ENCODE measurements at regions not wholly inside any gene's neighbourhood (a gene's known extent, or its start where the extent isn't known, plus 50 kb on each side); places are given as distances from the start of the nearest gene placed in this dataset.

DNA sequence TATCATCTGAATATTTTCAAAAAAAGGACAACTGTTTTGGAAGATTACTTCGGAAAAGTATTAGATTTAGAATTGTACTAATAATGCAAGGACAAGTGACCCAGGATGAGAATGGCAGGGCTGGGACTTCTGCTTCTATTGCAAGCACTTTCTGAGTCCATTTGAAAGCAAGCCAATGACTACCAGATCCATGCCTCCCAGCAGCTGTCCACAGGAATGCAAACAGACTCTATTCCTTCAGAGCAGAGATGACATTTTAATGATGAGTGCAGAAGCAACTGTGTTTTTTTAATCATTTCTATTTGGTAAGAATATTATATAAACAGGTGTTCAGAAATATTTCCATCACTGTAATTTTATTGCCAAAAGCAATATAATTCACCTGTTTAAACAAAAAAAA, 456.7 kb downstream of the SOX11 start:
- Histone ChIP-seq H3K4me3 (ENCODE audit: low read length, poor library complexity, severe bottlenecking) (no peak overlapping the region), H3F3A (ENCODE audit: low read depth) (no peaks in the 10 kb centered on the region), H3K27me3 (ENCODE audit: insufficient read depth, low read length, poor library complexity, severe bottlenecking) (no peaks in the 10 kb centered on the region), H3K4me2 (ENCODE audit: low read depth, low read length, poor library complexity, severe bottlenecking) (no peak overlapping the region), H3K9ac (ENCODE audit: low read depth, low read length, poor library complexity, severe bottlenecking) (no peak overlapping the region), H3K4me1 (ENCODE audit: insufficient read depth, low read length, poor library complexity, severe bottlenecking) (no peaks in the 10 kb centered on the region), H3K36me3 (ENCODE audit: insufficient read depth, low read length) (no peaks in the 10 kb centered on the region), H2AFZ (ENCODE audit: low read length) (no peak overlapping the region), H3K79me2 (ENCODE audit: insufficient read depth, low read length) (no peaks in the 10 kb centered on the region), H3K9me3 (ENCODE audit: insufficient read depth, low read depth, low read length) (no peaks in the 10 kb centered on the region), H4K20me1 (ENCODE audit: insufficient read depth, low read length, poor library complexity, severe bottlenecking) (no peaks in the 10 kb centered on the region), H3K9me2 (replicated peaks; ENCODE audit: low read depth, low read length) (no peaks in the 10 kb centered on the region)
- TF ChIP-seq, protein P1, sequence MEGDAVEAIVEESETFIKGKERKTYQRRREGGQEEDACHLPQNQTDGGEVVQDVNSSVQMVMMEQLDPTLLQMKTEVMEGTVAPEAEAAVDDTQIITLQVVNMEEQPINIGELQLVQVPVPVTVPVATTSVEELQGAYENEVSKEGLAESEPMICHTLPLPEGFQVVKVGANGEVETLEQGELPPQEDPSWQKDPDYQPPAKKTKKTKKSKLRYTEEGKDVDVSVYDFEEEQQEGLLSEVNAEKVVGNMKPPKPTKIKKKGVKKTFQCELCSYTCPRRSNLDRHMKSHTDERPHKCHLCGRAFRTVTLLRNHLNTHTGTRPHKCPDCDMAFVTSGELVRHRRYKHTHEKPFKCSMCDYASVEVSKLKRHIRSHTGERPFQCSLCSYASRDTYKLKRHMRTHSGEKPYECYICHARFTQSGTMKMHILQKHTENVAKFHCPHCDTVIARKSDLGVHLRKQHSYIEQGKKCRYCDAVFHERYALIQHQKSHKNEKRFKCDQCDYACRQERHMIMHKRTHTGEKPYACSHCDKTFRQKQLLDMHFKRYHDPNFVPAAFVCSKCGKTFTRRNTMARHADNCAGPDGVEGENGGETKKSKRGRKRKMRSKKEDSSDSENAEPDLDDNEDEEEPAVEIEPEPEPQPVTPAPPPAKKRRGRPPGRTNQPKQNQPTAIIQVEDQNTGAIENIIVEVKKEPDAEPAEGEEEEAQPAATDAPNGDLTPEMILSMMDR (conservative IDR thresholded peaks at IDR 0.05; ENCODE audit: low read length), result no peak
- TF ChIP-seq EZH2phosphoT487 (IDR thresholded peaks at IDR 0.05; ENCODE audit: borderline replicate concordance), result no peak

GRCh38 chr2:6159606-6160005, 467.4 kb downstream of the SOX11 start:
- TF ChIP-seq, protein P1 (conservative IDR thresholded peaks at IDR 0.05; ENCODE audit: low read length), result no peak
- no peak for TF ChIP-seq EZH2phosphoT487 (IDR thresholded peaks at IDR 0.05; ENCODE audit: borderline replicate concordance)
- H3F3A ChIP-seq (ENCODE audit: low read depth), result no peaks in the 10 kb centered on the region
- H2AFZ ChIP-seq (ENCODE audit: low read length), result no peak overlapping the region
- H3K4me2 ChIP-seq (ENCODE audit: low read depth, low read length, poor library complexity, severe bottlenecking), result no peak overlapping the region
- no peaks in the 10 kb centered on the region for H3K4me1 ChIP-seq (ENCODE audit: insufficient read depth, low read length, poor library complexity, severe bottlenecking)
- no peaks in the 10 kb centered on the region for H3K9me2 ChIP-seq (replicated peaks; ENCODE audit: low read depth, low read length)
- no peaks in the 10 kb centered on the region for H3K79me2 ChIP-seq (ENCODE audit: insufficient read depth, low read length)
- H4K20me1 ChIP-seq (ENCODE audit: insufficient read depth, low read length, poor library complexity, severe bottlenecking), result no peaks in the 10 kb centered on the region
- no peak overlapping the region for H3K4me3 ChIP-seq (ENCODE audit: low read length, poor library complexity, severe bottlenecking)
- no peak overlapping the region for H3K9ac ChIP-seq (ENCODE audit: low read depth, low read length, poor library complexity, severe bottlenecking)
- H3K27me3 ChIP-seq (ENCODE audit: insufficient read depth, low read length, poor library complexity, severe bottlenecking), result no peaks in the 10 kb centered on the region
- H3K36me3 ChIP-seq (ENCODE audit: insufficient read depth, low read length), result no peaks in the 10 kb centered on the region
- no peaks in the 10 kb centered on the region for H3K9me3 ChIP-seq (ENCODE audit: insufficient read depth, low read depth, low read length)

DNA sequence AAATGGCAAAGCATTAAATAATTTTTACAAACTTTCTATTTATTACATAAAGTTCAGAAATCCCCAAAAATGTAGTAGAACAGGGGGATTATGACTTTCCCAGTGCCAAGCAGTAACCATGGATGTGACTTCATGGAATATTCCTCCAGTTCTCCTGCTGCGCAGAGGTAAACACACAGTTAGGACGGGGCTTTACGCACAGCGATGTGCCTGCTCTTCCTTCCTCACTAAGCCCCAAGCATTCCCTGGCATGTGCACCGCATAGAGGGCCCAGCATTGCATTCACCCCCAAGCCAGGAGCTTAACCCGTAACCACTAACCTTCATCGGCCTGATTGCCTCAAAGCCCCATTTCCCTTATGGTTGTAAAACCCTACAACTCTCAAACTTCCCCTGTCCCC, 471.7 kb downstream of the SOX11 start:
- H3K79me2 ChIP-seq (ENCODE audit: insufficient read depth, low read length), result no peaks in the 10 kb centered on the region
- no peak overlapping the region for H3K4me2 ChIP-seq (ENCODE audit: low read depth, low read length, poor library complexity, severe bottlenecking)

More for the DNA sequence above, 471.7 kb downstream of the SOX11 start:
- H3F3A ChIP-seq (ENCODE audit: low read depth), result no peaks in the 10 kb centered on the region
- no peaks in the 10 kb centered on the region for H3K36me3 ChIP-seq (ENCODE audit: insufficient read depth, low read length)
- H3K9me3 ChIP-seq (ENCODE audit: insufficient read depth, low read depth, low read length), result no peaks in the 10 kb centered on the region
- H3K4me1 ChIP-seq (ENCODE audit: insufficient read depth, low read length, poor library complexity, severe bottlenecking), result no peaks in the 10 kb centered on the region
- TF ChIP-seq, protein P1 (conservative IDR thresholded peaks at IDR 0.05; ENCODE audit: low read length), result no peak
- TF ChIP-seq EZH2phosphoT487 (IDR thresholded peaks at IDR 0.05; ENCODE audit: borderline replicate concordance), result no peak
- H4K20me1 ChIP-seq (ENCODE audit: insufficient read depth, low read length, poor library complexity, severe bottlenecking), result no peaks in the 10 kb centered on the region
- H3K27me3 ChIP-seq (ENCODE audit: insufficient read depth, low read length, poor library complexity, severe bottlenecking), result no peaks in the 10 kb centered on the region
- no peak overlapping the region for H3K4me3 ChIP-seq (ENCODE audit: low read length, poor library complexity, severe bottlenecking)
- H2AFZ ChIP-seq (ENCODE audit: low read length), result no peak overlapping the region
- H3K9ac ChIP-seq (ENCODE audit: low read depth, low read length, poor library complexity, severe bottlenecking), result no peak overlapping the region
- no peaks in the 10 kb centered on the region for H3K9me2 ChIP-seq (replicated peaks; ENCODE audit: low read depth, low read length)

Measured in Loucy (cell line).